H9 (cell line): ENCODE measurements at regions not wholly inside any gene's neighbourhood (a gene's known extent, or its start where the extent isn't known, plus 50 kb on each side); places are given as distances from the start of the nearest gene placed in this dataset.

Source experiments
- DNase-seq: peaks from one replicate; pipeline ENCODE4 v3.0.0-alpha.2; 2017
- H2AFZ ChIP-seq: one replicate; pipeline ENCODE4 v1.6.1; 2013; ENCODE audit warnings: mild to moderate bottlenecking, low read length, control low read depth, moderate library complexity
- H2AK5ac ChIP-seq: 2 replicates; pipeline ENCODE4 v1.6.1; 2013; ENCODE audit warnings: low read length, control low read depth, mixed read lengths; ENCODE audit not compliant: insufficient read length
- H2BK120ac ChIP-seq: one replicate; pipeline ENCODE4 v1.6.1; 2013; ENCODE audit warnings: low read depth, mild to moderate bottlenecking, low read length, control low read depth, inconsistent platforms; ENCODE audit not compliant: poor library complexity, severe bottlenecking
- H2BK12ac ChIP-seq: 2 replicates; pipeline ENCODE4 v1.6.1; 2013; ENCODE audit warnings: low read length, control low read depth, mixed read lengths, low read depth; ENCODE audit not compliant: insufficient read length
- H2BK15ac ChIP-seq: 2 replicates; pipeline ENCODE4 v1.6.1; 2013; ENCODE audit warnings: low read depth, low read length, control low read depth
- H2BK20ac ChIP-seq: one replicate; pipeline ENCODE4 v1.6.1; 2013; ENCODE audit warnings: low read depth, mild to moderate bottlenecking, low read length, control low read depth, inconsistent platforms; ENCODE audit not compliant: poor library complexity, severe bottlenecking
- H2BK5ac ChIP-seq: 2 replicates; pipeline ENCODE4 v1.6.1; 2013; ENCODE audit warnings: low read length, control low read depth, mixed read lengths; ENCODE audit not compliant: insufficient read length
- H3K14ac ChIP-seq: 2 replicates; pipeline ENCODE4 v1.6.1; 2013; ENCODE audit warnings: low read length, control low read depth; ENCODE audit not compliant: insufficient read depth
- H3K18ac ChIP-seq: 2 replicates; pipeline ENCODE4 v1.6.1; 2013; ENCODE audit warnings: low read depth, mild to moderate bottlenecking, mixed read lengths, low read length, control low read depth; ENCODE audit not compliant: insufficient read length
- H3K23ac ChIP-seq: 2 replicates; pipeline ENCODE4 v1.6.1; 2013; ENCODE audit warnings: low read length, control low read depth, mixed read lengths, low read depth; ENCODE audit not compliant: insufficient read length
- H3K23me2 ChIP-seq: 2 replicates; pipeline ENCODE4 v1.6.1; 2013; ENCODE audit warnings: low read depth, mild to moderate bottlenecking, mixed read lengths, low read length, control low read depth; ENCODE audit not compliant: insufficient read length, poor library complexity, severe bottlenecking
- H3K27ac ChIP-seq: 2 replicates; pipeline ENCODE4 v1.5.1; 2013; ENCODE audit warnings: low read length, control low read depth, mixed read lengths, low read depth; ENCODE audit not compliant: insufficient read length
- H3K27me3 ChIP-seq: 2 replicates; pipeline ENCODE4 v1.6.1; 2013; ENCODE audit warnings: low read length, control low read depth, inconsistent platforms; ENCODE audit not compliant: insufficient read depth
- H3K4ac ChIP-seq: 2 replicates; pipeline ENCODE4 v1.6.1; 2013; ENCODE audit warnings: low read depth, mild to moderate bottlenecking, control low read depth, inconsistent platforms, low read length, moderate library complexity
- H3K4me1 ChIP-seq: 2 replicates; pipeline ENCODE4 v1.6.1; 2013; ENCODE audit warnings: low read length, control low read depth, inconsistent platforms; ENCODE audit not compliant: insufficient read depth
- H3K4me2 ChIP-seq: 2 replicates; pipeline ENCODE4 v1.6.1; 2013; ENCODE audit warnings: low read length, control low read depth, mixed read lengths; ENCODE audit not compliant: insufficient read length, insufficient read depth
- H3K56ac ChIP-seq: 2 replicates; pipeline ENCODE4 v1.6.1; 2013; ENCODE audit warnings: low read depth, mild to moderate bottlenecking, mixed read lengths, low read length, control low read depth; ENCODE audit not compliant: insufficient read length
- H3K79me1 ChIP-seq: 2 replicates; pipeline ENCODE4 v1.6.1; 2013; ENCODE audit warnings: low read depth, mild to moderate bottlenecking, moderate library complexity, low read length, control low read depth, inconsistent platforms; ENCODE audit not compliant: insufficient read depth, poor library complexity, severe bottlenecking
- H3K79me2 ChIP-seq: 2 replicates; pipeline ENCODE4 v1.6.1; 2013; ENCODE audit warnings: low read length, control low read depth, inconsistent platforms; ENCODE audit not compliant: insufficient read depth
- H3K9ac ChIP-seq: 2 replicates; pipeline ENCODE4 v1.6.1; 2013; ENCODE audit warnings: low read length, control low read depth, mixed read lengths; ENCODE audit not compliant: insufficient read length; ENCODE audit errors: extremely low read depth
- H3K9me3 ChIP-seq: one replicate; pipeline ENCODE4 v1.6.1; 2013; ENCODE audit warnings: low read depth, low read length, inconsistent platforms; ENCODE audit not compliant: control insufficient read depth
- H3T11ph ChIP-seq: one replicate; pipeline ENCODE4 v1.6.1; 2013; ENCODE audit warnings: mild to moderate bottlenecking, low read length, control low read depth, inconsistent platforms
- H4K20me1 ChIP-seq: one replicate; pipeline ENCODE4 v1.6.1; 2013; ENCODE audit not compliant: control insufficient read depth, insufficient read length, insufficient read depth
- H4K5ac ChIP-seq: 2 replicates; pipeline ENCODE4 v1.6.1; 2013; ENCODE audit warnings: low read depth, mild to moderate bottlenecking, mixed read lengths, low read length, control low read depth; ENCODE audit not compliant: insufficient read length
- H4K8ac ChIP-seq: replicated peaks from 2 replicates; pipeline ENCODE4 v1.6.1; 2013; ENCODE audit warnings: low read length, control low read depth, mixed read lengths, low read depth; ENCODE audit not compliant: insufficient read length
- H4K91ac ChIP-seq: 2 replicates; pipeline ENCODE4 v1.6.1; 2013; ENCODE audit warnings: low read depth, mild to moderate bottlenecking, moderate library complexity, mixed read lengths, low read length, control low read depth; ENCODE audit not compliant: insufficient read length
- H3K27ac Mint-ChIP-seq, 3 experiments: 2 replicates in 2 of 3; 3 replicates in 1 of 3; pipeline ENCODE4 v1.8.0; 2020 to 2021; ENCODE audit warnings: mixed read lengths in 3 of 3, mild to moderate bottlenecking in 1 of 3, moderate library complexity in 1 of 3
- H3K27me3 Mint-ChIP-seq: 2 replicates; pipeline ENCODE4 v1.8.0; 2021; ENCODE audit warnings: low read depth, mild to moderate bottlenecking, moderate library complexity, mixed read lengths
- H3K36me3 Mint-ChIP-seq, 3 experiments: 2 replicates in 2 of 3; 3 replicates in 1 of 3; pipeline ENCODE4 v1.8.0; 2020 to 2021; ENCODE audit warnings: low read depth in 3 of 3, mixed read lengths in 3 of 3; ENCODE audit not compliant: insufficient read depth in 1 of 3
- H3K4me1 Mint-ChIP-seq, 2 experiments: 2 replicates each; pipeline ENCODE4 v1.8.0; 2020; ENCODE audit warnings: mixed read lengths in 2 of 2
- H3K4me3 Mint-ChIP-seq, 2 experiments: 2 replicates in 1 of 2; 3 replicates in 1 of 2; pipeline ENCODE4 v1.8.0; 2020 to 2021; ENCODE audit warnings: mild to moderate bottlenecking in 2 of 2, mixed read lengths in 2 of 2, moderate library complexity in 1 of 2
- H3K9me3 Mint-ChIP-seq, 2 experiments: 2 replicates in 1 of 2; 3 replicates in 1 of 2; pipeline ENCODE4 v1.8.0; 2020; ENCODE audit warnings: mild to moderate bottlenecking in 2 of 2, mixed read lengths in 2 of 2, moderate library complexity in 1 of 2
- TF ChIP-seq, protein P1 (sequence below): fragments of 200-600 bp; sonication (generic); conservative IDR thresholded peaks from 3 replicates; pipeline ENCODE4 v1.8.0; 2021; ENCODE audit warnings: antibody characterized with exemption, mild to moderate bottlenecking

DNA sequence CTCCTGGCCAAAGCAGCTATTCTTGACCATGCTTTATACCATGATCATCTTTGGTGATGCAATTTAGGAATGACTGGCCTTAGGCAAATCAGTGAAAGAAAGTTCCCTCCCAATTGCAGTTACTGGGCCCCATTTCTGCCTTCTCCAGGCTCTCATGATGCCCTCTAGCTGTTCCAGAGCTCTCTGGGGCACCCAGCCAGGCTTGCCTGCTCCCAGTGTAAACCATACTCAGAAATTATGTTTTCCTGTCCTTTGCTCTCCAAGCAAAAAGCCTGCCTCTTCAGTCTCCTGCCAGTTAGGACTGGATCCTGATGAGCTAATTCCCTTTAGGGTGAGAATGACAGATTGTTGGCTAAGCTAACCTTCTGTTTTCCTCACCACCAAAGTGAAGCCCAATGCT lies 85.3 kb upstream of the RBPJ start:
- no peaks in the 10 kb centered on the region for H3K27me3 ChIP-seq

More for the DNA sequence above, 85.3 kb upstream of the RBPJ start:
- Histone ChIP-seq H3K79me1 (no peaks in the 10 kb centered on the region), H3K9me3 (no peaks in the 10 kb centered on the region), H2BK12ac (no peak overlapping the region), H2BK5ac (no peak overlapping the region), H3K27ac (no peak overlapping the region), H3T11ph (no peak overlapping the region), H2AK5ac (no peak overlapping the region), H3K56ac (no peak overlapping the region), H3K4ac (no peak overlapping the region), H3K23ac (no peak overlapping the region), H3K18ac (no peak overlapping the region), H3K23me2 (no peaks in the 10 kb centered on the region), H3K9ac (no peak overlapping the region), H2BK20ac (no peak overlapping the region), H4K20me1 (no peaks in the 10 kb centered on the region), H2BK120ac (no peak overlapping the region), H3K4me1 (peaks cover 6% of the 10 kb centered on the region), H3K14ac (no peak overlapping the region), H4K5ac (no peak overlapping the region), H2BK15ac (no peak overlapping the region), H3K4me2 (no peak overlapping the region), H2AFZ (no peak overlapping the region), H4K91ac (no peak overlapping the region), H4K8ac (no peak overlapping the region), H3K79me2 (no peaks in the 10 kb centered on the region)
- TF ChIP-seq, protein P1, sequence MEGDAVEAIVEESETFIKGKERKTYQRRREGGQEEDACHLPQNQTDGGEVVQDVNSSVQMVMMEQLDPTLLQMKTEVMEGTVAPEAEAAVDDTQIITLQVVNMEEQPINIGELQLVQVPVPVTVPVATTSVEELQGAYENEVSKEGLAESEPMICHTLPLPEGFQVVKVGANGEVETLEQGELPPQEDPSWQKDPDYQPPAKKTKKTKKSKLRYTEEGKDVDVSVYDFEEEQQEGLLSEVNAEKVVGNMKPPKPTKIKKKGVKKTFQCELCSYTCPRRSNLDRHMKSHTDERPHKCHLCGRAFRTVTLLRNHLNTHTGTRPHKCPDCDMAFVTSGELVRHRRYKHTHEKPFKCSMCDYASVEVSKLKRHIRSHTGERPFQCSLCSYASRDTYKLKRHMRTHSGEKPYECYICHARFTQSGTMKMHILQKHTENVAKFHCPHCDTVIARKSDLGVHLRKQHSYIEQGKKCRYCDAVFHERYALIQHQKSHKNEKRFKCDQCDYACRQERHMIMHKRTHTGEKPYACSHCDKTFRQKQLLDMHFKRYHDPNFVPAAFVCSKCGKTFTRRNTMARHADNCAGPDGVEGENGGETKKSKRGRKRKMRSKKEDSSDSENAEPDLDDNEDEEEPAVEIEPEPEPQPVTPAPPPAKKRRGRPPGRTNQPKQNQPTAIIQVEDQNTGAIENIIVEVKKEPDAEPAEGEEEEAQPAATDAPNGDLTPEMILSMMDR = no peak
- DNase-seq = no peak
- Mint-ChIP-seq H3K27ac (no peak overlapping the region), H3K4me1 (peaks cover 28% of the 10 kb centered on the region in 2 experiments), H3K36me3 (no peaks in the 10 kb centered on the region; a peak in 1 of 7 replicates), H3K4me3 (no peak overlapping the region), H3K27me3 (no peaks in the 10 kb centered on the region), H3K9me3 (no peaks in the 10 kb centered on the region)
